Adipocyte (in vitro differentiated cells): ENCODE measurements at regions not wholly inside any gene's neighbourhood (a gene's known extent, or its start where the extent isn't known, plus 50 kb on each side); places are given as distances from the start of the nearest gene placed in this dataset.

ENCODE experiments used
- DNase-seq: peaks from one replicate; pipeline ENCODE4 v3.0.0-alpha.2; 2015; ENCODE audit warnings: low read depth
- H3K27me3 ChIP-seq: replicated peaks from 2 replicates; pipeline ENCODE4 v1.7.0; 2013; ENCODE audit warnings: mild to moderate bottlenecking, low read length, moderate library complexity; ENCODE audit not compliant: control insufficient read depth, insufficient read depth
- H3K36me3 ChIP-seq: 2 replicates; pipeline ENCODE4 v1.7.0; 2013; ENCODE audit warnings: low read length, mild to moderate bottlenecking, moderate library complexity; ENCODE audit not compliant: control insufficient read depth, insufficient read depth, severe bottlenecking
- H3K4me1 ChIP-seq: 2 replicates; pipeline ENCODE4 v1.7.0; 2013; ENCODE audit warnings: mild to moderate bottlenecking, low read length, moderate library complexity; ENCODE audit not compliant: control insufficient read depth, insufficient read depth
- H3K4me3 ChIP-seq: 2 replicates; pipeline ENCODE4 v1.7.0; 2013; ENCODE audit warnings: mild to moderate bottlenecking, low read length, moderate library complexity
- H3K9ac ChIP-seq: 2 replicates; pipeline ENCODE4 v1.7.0; 2013; ENCODE audit warnings: mild to moderate bottlenecking, low read length, moderate library complexity
- H3K9me3 ChIP-seq: 2 replicates; pipeline ENCODE4 v1.7.0; 2013; ENCODE audit warnings: mild to moderate bottlenecking, low read length, moderate library complexity; ENCODE audit not compliant: control insufficient read depth

DNA sequence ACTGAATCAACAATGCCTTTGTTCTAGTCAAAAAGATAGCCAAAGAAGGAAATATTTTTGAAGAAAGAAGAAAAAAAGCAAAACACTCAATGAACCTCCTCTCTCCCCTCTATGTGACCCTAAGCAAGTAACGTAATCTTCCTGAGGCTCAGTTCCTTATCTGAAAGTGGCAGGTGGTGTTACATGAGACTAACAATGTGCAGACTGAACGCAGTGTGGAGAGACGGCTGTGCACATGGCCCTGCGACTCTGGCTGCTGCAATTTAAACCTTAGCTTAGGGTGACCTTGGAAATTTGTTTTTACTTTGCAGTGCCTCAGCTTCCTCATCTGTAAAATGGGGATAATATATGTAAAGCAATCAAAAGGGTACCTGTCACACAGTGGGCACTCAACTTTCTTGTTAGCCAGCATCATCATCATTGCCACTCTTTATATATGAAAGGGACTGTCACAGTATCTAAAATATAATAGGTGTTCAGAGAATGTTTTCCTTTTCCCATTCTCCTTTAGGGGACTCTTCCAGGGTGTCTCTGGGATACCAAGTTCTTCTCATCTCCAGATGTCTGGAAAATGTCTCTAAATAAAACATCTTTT lies 100.1 kb upstream of the JUN start:
- Histone ChIP-seq H3K9ac (peak overlapping the region; percentile 82), H3K9me3 (no peaks in the 10 kb centered on the region), H3K4me3 (no peak overlapping the region), H3K36me3 (no peaks in the 10 kb centered on the region), H3K27me3 (no peaks in the 10 kb centered on the region), H3K4me1 (peaks cover 78% of the 10 kb centered on the region)
- no peak for DNase-seq

DNA sequence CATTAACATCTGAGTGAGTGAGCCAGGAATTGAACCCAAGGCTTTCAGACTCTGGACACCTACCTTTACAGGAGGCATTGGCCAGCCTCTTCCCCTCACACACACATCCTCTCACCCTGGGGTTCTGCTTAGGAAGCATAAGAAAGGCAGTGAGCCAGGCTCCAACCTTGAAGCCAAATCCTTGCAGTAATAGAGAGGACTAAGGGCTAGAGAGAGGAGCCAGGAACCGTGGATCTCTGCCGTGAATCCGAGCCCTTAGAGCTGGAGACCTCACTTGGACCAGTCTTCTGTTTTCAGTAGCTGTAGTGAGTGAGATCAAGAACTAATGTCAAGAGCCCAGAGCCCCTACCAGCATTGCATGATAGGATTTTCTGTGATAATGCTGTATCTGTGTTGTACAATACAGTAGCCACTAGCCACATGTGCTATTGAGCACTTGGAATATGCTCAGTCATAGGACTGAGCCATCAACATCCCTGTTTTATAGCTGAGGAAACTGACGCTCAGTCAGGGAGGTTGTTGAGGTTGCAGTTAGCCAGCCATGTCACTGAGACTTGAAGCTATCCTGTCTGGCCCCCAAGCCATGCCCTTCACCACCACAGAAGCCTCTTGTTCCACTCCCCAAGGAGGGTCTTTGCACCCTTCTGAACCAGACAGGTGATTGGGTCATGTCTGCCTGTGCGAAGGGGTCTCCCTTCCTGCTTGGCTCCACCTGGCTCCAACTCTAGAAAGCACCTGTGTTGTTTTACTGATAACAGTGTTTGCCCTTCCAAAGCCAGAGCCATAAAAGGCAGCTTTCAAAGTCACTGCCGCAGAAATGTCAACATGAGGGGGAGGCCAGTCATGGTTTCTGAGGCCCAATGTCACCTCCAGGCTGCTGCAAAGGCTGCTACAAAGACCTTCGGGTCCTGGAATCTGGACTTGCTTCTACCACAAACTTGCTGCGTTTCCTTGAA lies 101.1 kb upstream of the JUN start:
- Histone ChIP-seq H3K4me1 (peaks cover 83% of the 10 kb centered on the region), H3K27me3 (no peaks in the 10 kb centered on the region), H3K36me3 (no peaks in the 10 kb centered on the region), H3K9me3 (no peaks in the 10 kb centered on the region), H3K4me3 (no peak overlapping the region), H3K9ac (peak overlapping the region; percentile 82)
- DNase-seq, result no peak

DNA sequence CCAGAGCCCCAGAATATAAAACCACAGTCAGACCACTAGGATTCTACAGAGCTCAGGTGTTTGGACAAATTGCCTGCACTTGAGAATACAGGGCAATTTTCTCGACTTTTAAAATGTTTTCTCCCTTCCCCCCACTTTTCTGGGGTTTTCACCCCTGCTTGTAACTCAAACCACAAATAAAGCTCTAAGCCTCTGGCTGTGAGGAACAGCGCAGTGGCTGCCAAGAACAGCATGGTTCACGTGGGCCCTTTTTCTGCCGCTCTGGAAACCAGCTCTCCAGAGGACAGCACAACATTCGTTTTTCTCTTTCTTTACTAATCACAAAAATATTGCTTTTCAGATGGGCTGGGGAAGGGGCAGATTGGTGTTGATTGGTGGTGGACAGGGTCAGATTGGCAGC lies 102.2 kb upstream of the JUN start:
- H3K9me3 ChIP-seq, result no peaks in the 10 kb centered on the region
- peak overlapping the region; percentile 82 for H3K9ac ChIP-seq
- H3K27me3 ChIP-seq, result no peaks in the 10 kb centered on the region
- peak overlapping the region; percentile 58 for H3K4me3 ChIP-seq
- H3K4me1 ChIP-seq, result peaks cover 87% of the 10 kb centered on the region
- H3K36me3 ChIP-seq, result no peaks in the 10 kb centered on the region
- DNase-seq, result no peak

DNA sequence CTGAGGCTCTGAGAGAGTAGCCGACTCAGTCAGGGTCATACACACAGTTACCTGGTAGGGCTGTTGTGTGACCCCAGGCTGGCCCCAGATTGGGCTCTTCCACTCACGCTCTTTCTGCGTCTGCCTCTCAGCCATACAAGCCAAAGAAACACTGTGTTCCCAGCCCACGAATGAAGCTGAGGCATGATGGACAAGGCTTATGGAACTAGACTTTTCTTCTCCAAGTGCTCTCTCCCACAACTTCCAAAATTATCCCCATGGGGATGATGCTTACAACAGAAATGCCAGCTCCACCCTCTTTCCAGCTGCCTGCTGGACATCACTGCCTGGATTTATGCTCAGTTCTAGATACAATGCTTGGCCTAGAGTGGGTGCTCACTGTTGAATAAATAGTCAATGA lies 102.8 kb upstream of the JUN start:
- Histone ChIP-seq H3K9me3 (no peaks in the 10 kb centered on the region), H3K27me3 (no peaks in the 10 kb centered on the region), H3K36me3 (no peaks in the 10 kb centered on the region), H3K9ac (peak overlapping the region; percentile 82), H3K4me1 (peaks cover 82% of the 10 kb centered on the region), H3K4me3 (peak overlapping the region; percentile 58)
- peak; percentile 39 for DNase-seq

DNA sequence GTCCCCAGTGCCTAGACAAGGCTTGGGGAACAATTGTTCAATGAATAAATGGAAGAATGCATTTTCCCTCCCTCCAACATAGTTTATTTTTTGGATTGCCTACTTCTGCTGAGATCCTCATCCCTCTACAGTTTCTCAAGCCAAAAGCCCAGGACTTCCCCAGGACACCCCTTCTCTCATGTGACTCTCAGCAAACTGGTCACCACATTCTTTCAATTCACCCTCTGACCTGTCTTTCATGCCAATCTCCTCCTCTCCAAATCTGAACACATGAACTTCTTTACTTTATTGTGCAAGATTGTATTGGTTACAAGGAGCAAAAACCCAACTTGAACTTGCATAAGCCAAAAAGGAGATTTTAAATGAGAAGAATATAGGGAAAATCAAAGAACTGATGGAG lies 103.2 kb upstream of the JUN start:
- no peaks in the 10 kb centered on the region for H3K36me3 ChIP-seq

DNA sequence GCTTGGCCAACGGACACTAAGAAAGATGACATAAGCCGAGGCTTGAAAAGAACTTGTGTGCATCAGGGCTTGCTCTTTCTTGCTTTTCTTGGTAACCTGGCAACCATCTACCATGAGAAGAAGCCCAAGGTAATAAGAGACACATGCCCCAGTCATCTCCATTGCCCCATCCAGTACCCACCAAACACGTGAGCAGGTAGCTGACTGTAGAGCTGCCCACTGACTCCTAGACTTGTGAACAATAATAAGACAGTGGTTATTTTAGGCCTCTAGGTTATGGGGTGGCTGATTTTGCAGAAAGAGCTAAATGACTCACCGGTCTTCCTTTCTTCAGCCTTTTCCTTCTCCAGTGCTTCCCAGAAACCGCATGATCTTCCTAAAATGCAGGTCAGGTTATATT lies 105.0 kb upstream of the JUN start:
- no peaks in the 10 kb centered on the region for H3K36me3 ChIP-seq
- DNase-seq, result no peak
- no peaks in the 10 kb centered on the region for H3K27me3 ChIP-seq
- H3K4me3 ChIP-seq, result no peak overlapping the region
- no peak overlapping the region for H3K9ac ChIP-seq
- H3K9me3 ChIP-seq, result no peaks in the 10 kb centered on the region
- H3K4me1 ChIP-seq, result peaks cover 61% of the 10 kb centered on the region

More for the DNA sequence above, 103.2 kb upstream of the JUN start:
- peak; percentile 50 for DNase-seq
- Histone ChIP-seq H3K27me3 (no peaks in the 10 kb centered on the region), H3K4me1 (peaks cover 77% of the 10 kb centered on the region), H3K9ac (peak overlapping the region; percentile 82), H3K9me3 (no peaks in the 10 kb centered on the region), H3K4me3 (peak overlapping the region; percentile 58)

DNA sequence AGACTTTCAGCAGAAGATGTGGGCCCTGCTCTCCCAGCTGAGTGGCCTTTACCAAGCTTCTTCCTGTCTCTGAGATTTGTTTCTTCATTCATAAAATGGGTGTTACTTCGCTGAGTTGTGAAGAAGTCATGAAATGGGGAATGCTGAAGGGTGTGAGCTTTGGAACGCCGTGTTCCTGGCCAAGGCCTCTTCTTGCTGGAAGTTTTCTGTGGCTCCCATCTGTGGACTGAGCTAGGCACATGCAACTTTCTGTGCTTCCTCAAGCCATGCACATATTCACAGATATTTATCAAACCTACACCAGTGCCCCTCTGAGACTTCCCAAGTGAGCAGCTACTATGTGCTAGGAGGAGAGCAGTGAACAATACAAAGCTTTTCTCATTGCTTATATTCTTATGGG lies 106.3 kb upstream of the JUN start:
- no peak overlapping the region for H3K4me3 ChIP-seq
- peaks cover 48% of the 10 kb centered on the region for H3K4me1 ChIP-seq
- no peaks in the 10 kb centered on the region for H3K36me3 ChIP-seq
- H3K9ac ChIP-seq, result no peak overlapping the region
- no peak for DNase-seq
- no peaks in the 10 kb centered on the region for H3K9me3 ChIP-seq
- no peaks in the 10 kb centered on the region for H3K27me3 ChIP-seq

DNA sequence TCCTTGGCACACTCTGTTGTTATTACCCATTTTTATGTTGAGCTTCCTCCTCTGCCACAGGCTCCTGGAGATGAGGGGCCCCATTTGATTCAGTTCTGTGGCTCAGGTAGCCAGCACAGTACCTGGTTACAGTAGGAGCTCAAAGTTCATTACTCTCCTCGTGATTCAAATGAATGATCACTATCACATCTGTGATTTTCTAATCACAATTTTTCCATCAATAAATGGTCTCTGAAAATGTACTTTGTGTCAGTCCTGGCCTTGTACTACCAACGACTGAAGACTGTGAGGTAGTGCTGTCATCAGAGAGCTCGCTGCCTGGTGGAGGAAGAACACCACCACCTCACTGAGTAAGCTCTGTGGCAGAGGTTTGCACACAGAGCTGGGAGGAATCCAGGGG lies 106.8 kb upstream of the JUN start:
- Histone ChIP-seq H3K4me1 (peaks cover 45% of the 10 kb centered on the region), H3K4me3 (no peak overlapping the region), H3K9me3 (no peaks in the 10 kb centered on the region), H3K9ac (no peak overlapping the region), H3K36me3 (no peaks in the 10 kb centered on the region), H3K27me3 (no peaks in the 10 kb centered on the region)
- no peak for DNase-seq

DNA sequence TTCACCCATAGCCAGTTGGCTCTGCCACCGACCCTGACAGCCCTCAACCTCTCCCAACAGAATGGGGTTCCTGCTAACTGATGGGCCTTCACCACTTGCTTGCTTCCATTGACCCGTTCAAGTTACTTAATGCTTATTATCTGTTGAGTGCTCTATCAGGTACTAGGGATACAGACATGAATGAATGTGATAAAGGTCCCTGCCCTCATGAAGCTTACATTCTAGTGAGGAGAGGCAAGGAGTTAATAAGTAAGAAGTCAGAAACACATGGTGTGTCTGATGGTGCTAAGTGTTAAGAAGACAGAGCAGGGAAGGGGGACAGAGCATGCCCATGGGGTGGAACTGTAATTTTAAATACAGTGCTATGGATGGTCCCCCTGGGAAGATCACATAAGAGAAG lies 107.5 kb upstream of the JUN start:
- no peaks in the 10 kb centered on the region for H3K27me3 ChIP-seq
- H3K9ac ChIP-seq, result no peak overlapping the region
- H3K36me3 ChIP-seq, result no peaks in the 10 kb centered on the region
- peaks cover 42% of the 10 kb centered on the region for H3K4me1 ChIP-seq
- H3K4me3 ChIP-seq, result no peak overlapping the region
- DNase-seq, result no peak
- H3K9me3 ChIP-seq, result no peaks in the 10 kb centered on the region

DNA sequence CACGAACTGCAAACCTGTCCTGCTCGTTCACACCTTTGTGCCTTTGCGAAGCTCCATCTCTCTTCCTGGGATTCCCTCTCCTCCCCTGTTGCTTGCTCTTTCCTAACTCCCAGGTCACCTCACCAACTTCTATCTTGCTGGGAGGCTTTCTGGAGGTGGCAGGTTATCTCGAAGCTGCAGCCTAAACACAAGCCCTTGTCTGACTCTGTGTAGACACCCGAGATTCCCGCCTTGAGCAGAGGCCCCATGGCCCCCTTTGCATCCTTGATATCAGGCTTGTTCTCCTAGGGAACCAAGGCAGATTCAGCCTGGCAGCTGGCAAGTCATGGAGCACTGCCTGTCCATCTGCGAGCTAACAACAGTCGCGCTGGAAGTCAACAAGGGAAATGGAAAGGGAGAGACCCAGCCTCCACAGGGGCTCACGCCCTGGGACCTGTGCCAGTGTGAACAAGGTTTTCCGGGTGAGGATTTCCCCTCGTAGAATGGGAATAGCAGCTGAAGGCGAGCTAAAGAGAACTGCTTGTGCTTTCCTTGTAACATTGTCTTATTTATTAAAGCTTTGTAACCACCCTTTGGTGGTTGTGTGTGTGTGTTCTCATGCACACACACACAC lies 109.5 kb upstream of the JUN start:
- H3K27me3 ChIP-seq, result no peaks in the 10 kb centered on the region
- peaks cover 32% of the 10 kb centered on the region for H3K4me1 ChIP-seq
- H3K4me3 ChIP-seq, result no peak overlapping the region
- no peak for DNase-seq
- no peaks in the 10 kb centered on the region for H3K9me3 ChIP-seq
- no peak overlapping the region for H3K9ac ChIP-seq
- no peaks in the 10 kb centered on the region for H3K36me3 ChIP-seq

DNA sequence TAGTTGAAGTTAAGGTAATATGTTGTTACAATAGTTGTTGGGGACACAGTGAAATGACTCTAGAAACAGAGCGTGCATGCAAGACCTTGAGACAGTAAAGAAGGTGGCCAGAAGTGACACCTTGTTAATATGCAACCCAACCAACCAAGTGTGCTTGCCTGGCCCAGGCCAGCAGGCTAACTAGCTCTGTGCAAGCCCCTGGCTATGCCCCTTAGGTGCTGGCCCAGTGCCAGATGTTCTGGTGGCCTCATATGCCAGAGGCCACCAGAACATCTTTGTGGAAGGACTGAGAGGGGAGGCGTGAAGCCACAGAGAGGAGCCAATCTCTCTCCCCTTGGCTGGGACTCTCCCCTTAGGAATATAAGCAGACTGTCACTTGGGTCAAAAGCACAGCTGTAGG lies 111.2 kb upstream of the JUN start:
- DNase-seq, result no peak
- Histone ChIP-seq H3K27me3 (no peaks in the 10 kb centered on the region), H3K36me3 (no peaks in the 10 kb centered on the region), H3K4me1 (peaks cover 34% of the 10 kb centered on the region), H3K4me3 (no peak overlapping the region), H3K9me3 (no peaks in the 10 kb centered on the region), H3K9ac (no peak overlapping the region)
